ENCODE measurements at regions not wholly inside any gene's neighbourhood (a gene's known extent, or its start where the extent isn't known, plus 50 kb on each side); places are given as distances from the start of the nearest gene placed in this dataset.

DNA sequence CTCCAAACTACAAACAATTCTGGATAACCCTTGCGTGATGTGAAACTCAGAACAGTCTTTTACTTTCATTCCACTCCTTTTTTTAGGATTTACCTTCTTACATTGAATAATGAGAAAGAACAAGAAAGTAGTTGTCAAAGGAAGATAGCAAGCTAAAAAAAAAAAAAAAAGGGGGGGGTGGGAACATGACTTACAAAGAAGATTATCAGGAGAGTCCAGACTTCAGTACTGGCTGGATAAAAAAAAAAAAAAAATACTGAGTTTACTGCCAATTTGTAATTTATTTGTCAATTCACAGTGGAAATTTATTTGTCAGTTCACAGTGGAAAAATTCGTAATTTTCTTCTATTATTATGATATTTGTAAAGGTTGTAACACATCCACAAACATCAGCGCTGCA is 792.4 kb upstream of the SLITRK5 start:
- Histone ChIP-seq H3K79me2 (ENCODE audit: control insufficient read depth, insufficient read depth, low read length) (no peaks in the 10 kb centered on the region), H3K9me3 (replicated peaks; ENCODE audit: control insufficient read depth, insufficient read depth, low read length) (peaks cover 3% of the 10 kb centered on the region), H3K4me2 (ENCODE audit: insufficient read depth, low read length) (no peak overlapping the region), H3K36me3 (ENCODE audit: control insufficient read depth in 2 of 2, extremely low read depth in 1 of 2, insufficient read depth in 2 of 2, low read length in 2 of 2) (no peaks in the 10 kb centered on the region), H3K4me3 (replicated peaks in 1 of 3; ENCODE audit: insufficient read depth in 1 of 3, low read depth in 1 of 3, low read length in 3 of 3) (no peak overlapping the region), H4K20me1 (replicated peaks; ENCODE audit: control insufficient read depth, extremely low read depth, insufficient read depth, low read length) (no peaks in the 10 kb centered on the region), H2AFZ (ENCODE audit: low read depth, low read length) (no peak overlapping the region), H3K27ac (ENCODE audit: insufficient read depth, low read depth, low read length) (no peak overlapping the region), H3K27me3 (ENCODE audit: control insufficient read depth in 2 of 2, insufficient read depth in 2 of 2, low read length in 2 of 2) (no peaks in the 10 kb centered on the region), H3K9ac (replicated peaks; ENCODE audit: extremely low read depth, insufficient read depth, low read length) (no peak overlapping the region), H3K9me1 (replicated peaks; ENCODE audit: control insufficient read depth, extremely low read depth, insufficient read depth, low read length) (no peaks in the 10 kb centered on the region), H3K4me1 (ENCODE audit: control insufficient read depth, extremely low read depth, insufficient read depth, low read length) (no peaks in the 10 kb centered on the region)
- TF ChIP-seq JUN (IDR thresholded peaks at IDR 0.05; ENCODE audit: borderline replicate concordance, insufficient read depth, insufficient read length, low read depth) = no peak
- no peak for TF ChIP-seq EZH2 (IDR thresholded peaks at IDR 0.05; ENCODE audit: borderline replicate concordance, low read depth, low read length, severe bottlenecking)
- TF ChIP-seq, protein P1, sequence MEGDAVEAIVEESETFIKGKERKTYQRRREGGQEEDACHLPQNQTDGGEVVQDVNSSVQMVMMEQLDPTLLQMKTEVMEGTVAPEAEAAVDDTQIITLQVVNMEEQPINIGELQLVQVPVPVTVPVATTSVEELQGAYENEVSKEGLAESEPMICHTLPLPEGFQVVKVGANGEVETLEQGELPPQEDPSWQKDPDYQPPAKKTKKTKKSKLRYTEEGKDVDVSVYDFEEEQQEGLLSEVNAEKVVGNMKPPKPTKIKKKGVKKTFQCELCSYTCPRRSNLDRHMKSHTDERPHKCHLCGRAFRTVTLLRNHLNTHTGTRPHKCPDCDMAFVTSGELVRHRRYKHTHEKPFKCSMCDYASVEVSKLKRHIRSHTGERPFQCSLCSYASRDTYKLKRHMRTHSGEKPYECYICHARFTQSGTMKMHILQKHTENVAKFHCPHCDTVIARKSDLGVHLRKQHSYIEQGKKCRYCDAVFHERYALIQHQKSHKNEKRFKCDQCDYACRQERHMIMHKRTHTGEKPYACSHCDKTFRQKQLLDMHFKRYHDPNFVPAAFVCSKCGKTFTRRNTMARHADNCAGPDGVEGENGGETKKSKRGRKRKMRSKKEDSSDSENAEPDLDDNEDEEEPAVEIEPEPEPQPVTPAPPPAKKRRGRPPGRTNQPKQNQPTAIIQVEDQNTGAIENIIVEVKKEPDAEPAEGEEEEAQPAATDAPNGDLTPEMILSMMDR (IDR thresholded peaks at IDR 0.05; ENCODE audit: extremely low read depth in 1 of 2, insufficient read depth in 1 of 2, low read depth in 1 of 2, low read length in 2 of 2) = no peak
- no peak for TF ChIP-seq MYC (IDR thresholded peaks at IDR 0.05; ENCODE audit: low read depth, low read length)
- TF ChIP-seq POLR2A (IDR thresholded peaks at IDR 0.05; ENCODE audit: low read depth, low read length) = no peak
- no peak for TF ChIP-seq POLR2AphosphoS5 (IDR thresholded peaks at IDR 0.05; ENCODE audit: insufficient read depth, low read depth, low read length)
- TF ChIP-seq MAX (IDR thresholded peaks at IDR 0.05; ENCODE audit: insufficient read depth, insufficient read length) = no peak
- no peak for TF ChIP-seq FOS (IDR thresholded peaks at IDR 0.05; ENCODE audit: borderline replicate concordance, insufficient read depth, low read length)
- TF ChIP-seq GATA2 (IDR thresholded peaks at IDR 0.05; ENCODE audit: insufficient read depth, insufficient read length, low read depth, low read length) = no peak
- no TSS peak for BruUV-seq (replicated peaks)
- FAIRE-seq (no peak), DNase-seq (ENCODE audit: low read depth, low spot score) (no peak)
- intact Hi-C loops (cut with micrococcal nuclease) (no loop called here), dilution Hi-C loops (cut with MboI; ENCODE audit: extremely low pct_ligation_motif_present, low sequenced_read_pairs) (no loop called here)
- ChIA-PET POLR2A (no interaction called here), CTCF (no interaction called here)
